ENCODE measurements at regions not wholly inside any gene's neighbourhood (a gene's known extent, or its start where the extent isn't known, plus 50 kb on each side); places are given as distances from the start of the nearest gene placed in this dataset.

DNA sequence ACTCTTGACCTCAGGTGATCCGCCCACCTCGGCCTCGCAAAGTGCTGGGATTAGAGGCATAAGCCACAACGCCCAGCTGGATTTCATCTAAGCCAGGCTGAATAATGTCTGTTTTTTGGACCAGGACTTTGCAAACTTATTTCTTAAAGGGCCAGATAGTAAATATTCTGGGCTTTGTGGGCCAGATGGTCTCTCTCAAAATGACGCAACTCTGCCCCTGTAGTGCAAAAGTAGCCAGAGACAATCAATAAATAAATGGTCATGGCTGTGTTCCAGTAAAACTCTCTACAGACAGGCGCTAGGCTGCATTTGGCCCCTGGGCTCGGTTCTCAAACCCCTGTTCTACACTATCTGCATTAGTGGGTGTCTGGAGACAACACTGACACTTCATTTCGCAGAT, 121.9 kb upstream of the CDH13 start:
- TF ChIP-seq, protein P1, sequence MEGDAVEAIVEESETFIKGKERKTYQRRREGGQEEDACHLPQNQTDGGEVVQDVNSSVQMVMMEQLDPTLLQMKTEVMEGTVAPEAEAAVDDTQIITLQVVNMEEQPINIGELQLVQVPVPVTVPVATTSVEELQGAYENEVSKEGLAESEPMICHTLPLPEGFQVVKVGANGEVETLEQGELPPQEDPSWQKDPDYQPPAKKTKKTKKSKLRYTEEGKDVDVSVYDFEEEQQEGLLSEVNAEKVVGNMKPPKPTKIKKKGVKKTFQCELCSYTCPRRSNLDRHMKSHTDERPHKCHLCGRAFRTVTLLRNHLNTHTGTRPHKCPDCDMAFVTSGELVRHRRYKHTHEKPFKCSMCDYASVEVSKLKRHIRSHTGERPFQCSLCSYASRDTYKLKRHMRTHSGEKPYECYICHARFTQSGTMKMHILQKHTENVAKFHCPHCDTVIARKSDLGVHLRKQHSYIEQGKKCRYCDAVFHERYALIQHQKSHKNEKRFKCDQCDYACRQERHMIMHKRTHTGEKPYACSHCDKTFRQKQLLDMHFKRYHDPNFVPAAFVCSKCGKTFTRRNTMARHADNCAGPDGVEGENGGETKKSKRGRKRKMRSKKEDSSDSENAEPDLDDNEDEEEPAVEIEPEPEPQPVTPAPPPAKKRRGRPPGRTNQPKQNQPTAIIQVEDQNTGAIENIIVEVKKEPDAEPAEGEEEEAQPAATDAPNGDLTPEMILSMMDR (IDR thresholded peaks at IDR 0.05; ENCODE audit: low read depth, low read length), result no peak
- no peak overlapping the region for H3K4me3 ChIP-seq (ENCODE audit: low read depth, low read length)

- TF ChIP-seq, protein P1 (IDR thresholded peaks at IDR 0.05; ENCODE audit: low read depth, low read length), result no peak
- H3K4me3 ChIP-seq (ENCODE audit: low read depth, low read length), result no peak overlapping the region
Measured at GRCh38 chr16:82499302-82499701, 127.5 kb upstream of the CDH13 start.

DNA sequence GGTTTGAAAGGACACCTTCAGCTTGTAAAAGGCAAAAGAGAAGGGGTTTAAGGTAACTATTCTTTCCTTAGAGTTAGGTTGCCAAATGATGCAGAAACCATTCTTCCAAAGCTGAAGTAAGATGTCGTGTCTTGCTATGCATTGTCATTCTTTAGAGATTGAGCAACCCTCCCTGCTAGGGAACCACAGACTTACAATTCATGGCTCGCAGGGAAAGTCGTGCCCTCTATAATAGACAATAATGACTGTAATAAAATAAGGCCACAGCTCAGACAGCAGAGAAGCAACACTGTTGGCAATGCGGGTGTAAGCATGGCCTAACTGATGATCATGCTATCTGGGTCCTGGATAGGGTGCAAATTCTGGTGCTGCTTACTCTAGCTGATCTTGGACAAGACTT, 129.6 kb upstream of the CDH13 start:
- TF ChIP-seq, protein P1 (IDR thresholded peaks at IDR 0.05; ENCODE audit: low read depth, low read length), result no peak
- H3K4me3 ChIP-seq (ENCODE audit: low read depth, low read length), result no peak overlapping the region

- TF ChIP-seq, protein P1 (IDR thresholded peaks at IDR 0.05; ENCODE audit: low read depth, low read length), result no peak
- H3K4me3 ChIP-seq (ENCODE audit: low read depth, low read length), result no peak overlapping the region
Measured at GRCh38 chr16:82488460-82488859, 138.3 kb upstream of the CDH13 start.

DNA sequence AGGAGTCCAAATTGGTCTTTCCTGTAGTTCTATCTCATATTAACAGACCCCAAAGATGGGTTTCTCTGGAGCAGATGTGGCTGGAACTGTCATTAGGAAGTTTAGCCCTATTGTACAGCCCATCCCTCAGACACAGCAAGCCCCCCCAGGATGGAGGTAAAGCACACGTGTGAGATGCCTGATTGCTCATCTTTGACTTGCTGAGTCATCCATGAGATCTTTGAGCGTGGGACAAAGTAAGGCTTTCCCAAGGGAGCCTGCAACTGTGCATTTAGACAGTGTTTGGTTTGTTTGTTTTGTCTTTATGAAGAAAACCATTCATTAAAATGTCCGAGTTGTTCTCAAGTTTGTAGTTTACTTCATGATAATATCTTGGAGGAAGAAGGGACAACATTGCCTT, 145.3 kb upstream of the CDH13 start:
- TF ChIP-seq, protein P1 (IDR thresholded peaks at IDR 0.05; ENCODE audit: low read depth, low read length), result no peak
- H3K4me3 ChIP-seq (ENCODE audit: low read depth, low read length), result no peak overlapping the region

GRCh38 chr16:82476786-82477185, 150.0 kb upstream of the CDH13 start:
- H3K4me3 ChIP-seq (ENCODE audit: low read depth, low read length), result no peak overlapping the region
- TF ChIP-seq, protein P1 (IDR thresholded peaks at IDR 0.05; ENCODE audit: low read depth, low read length), result no peak

DNA sequence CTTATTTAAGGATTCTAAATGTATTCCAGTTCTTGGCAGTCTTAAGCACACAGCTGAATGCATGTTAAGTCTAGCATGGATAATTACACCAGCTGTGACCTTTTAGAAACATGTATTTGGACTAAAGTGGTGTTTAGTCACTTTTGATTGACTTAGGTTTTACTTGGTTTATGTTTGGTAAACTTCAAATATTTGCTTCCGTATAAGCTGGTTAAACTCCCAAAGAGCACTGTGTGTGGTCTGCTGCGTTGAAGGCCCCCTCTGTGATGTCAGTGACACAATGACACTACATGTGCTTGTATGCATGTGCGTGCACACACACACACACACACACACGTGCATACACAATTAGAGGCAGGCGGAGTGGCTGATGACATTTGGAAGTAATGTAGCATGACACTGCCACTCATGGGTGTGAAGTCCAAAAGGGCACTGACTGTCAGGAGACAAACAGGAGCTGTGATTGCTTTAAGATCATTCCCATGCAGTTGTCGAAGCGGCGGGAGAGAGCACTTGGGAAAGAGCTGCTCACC, 156.1 kb upstream of the CDH13 start:
- TF ChIP-seq, protein P1 (IDR thresholded peaks at IDR 0.05; ENCODE audit: low read depth, low read length), result no peak

More for the DNA sequence above, 156.1 kb upstream of the CDH13 start:
- H3K4me3 ChIP-seq (ENCODE audit: low read depth, low read length), result no peak overlapping the region
